GM19455 (cell line): ENCODE measurements at regions not wholly inside any gene's neighbourhood (a gene's known extent, or its start where the extent isn't known, plus 50 kb on each side); places are given as distances from the start of the nearest gene placed in this dataset.

ENCODE experiments used
- ATAC-seq: cut with Tn5 transposase; IDR thresholded peaks from one replicate; pipeline ENCODE4 v1.9.1; 2021; ENCODE audit not compliant: unreplicated experiment

- ATAC-seq, result no peak
Measured at GRCh38 chr13:70923863-70924752, 815.9 kb upstream of the KLHL1 start.

- no peak for ATAC-seq
Measured at GRCh38 chr13:70911286-70911685, 803.0 kb upstream of the KLHL1 start.

- no peak for ATAC-seq
Measured at GRCh38 chr13:70908795-70909194, 800.5 kb upstream of the KLHL1 start.

GRCh38 chr13:70905035-70905434, 796.8 kb upstream of the KLHL1 start:
- ATAC-seq, result no peak

DNA sequence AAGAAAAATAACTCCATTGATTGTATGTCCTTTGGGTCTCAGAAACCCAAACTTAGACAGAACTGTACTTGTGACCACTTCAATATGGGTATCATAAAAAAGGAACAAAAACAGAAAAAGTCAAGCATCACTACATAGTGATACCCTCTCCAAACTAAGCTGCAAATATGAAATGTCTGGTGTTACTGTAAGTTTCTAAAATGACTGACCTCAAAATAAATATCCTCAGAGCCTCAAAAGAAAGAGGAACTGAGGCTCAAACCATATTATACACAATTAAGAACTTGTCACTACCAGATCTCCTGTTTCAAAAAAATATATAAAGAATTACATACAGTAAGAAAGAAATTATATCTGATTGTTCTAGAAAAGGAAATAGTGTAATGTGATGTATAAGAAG, 787.9 kb upstream of the KLHL1 start:
- ATAC-seq, result no peak

- ATAC-seq, result no peak
Measured at GRCh38 chr13:70895599-70895998, 787.3 kb upstream of the KLHL1 start.

GRCh38 chr13:70894258-70894657, 786.0 kb upstream of the KLHL1 start:
- no peak for ATAC-seq

- ATAC-seq, result no peak
Measured at GRCh38 chr13:70893832-70894231, 785.6 kb upstream of the KLHL1 start.

GRCh38 chr13:70890289-70890688, 782.0 kb upstream of the KLHL1 start:
- ATAC-seq, result no peak

GRCh38 chr13:70889163-70889562, 780.9 kb upstream of the KLHL1 start:
- ATAC-seq, result no peak

GRCh38 chr13:70884196-70884595, 775.9 kb upstream of the KLHL1 start:
- no peak for ATAC-seq

DNA sequence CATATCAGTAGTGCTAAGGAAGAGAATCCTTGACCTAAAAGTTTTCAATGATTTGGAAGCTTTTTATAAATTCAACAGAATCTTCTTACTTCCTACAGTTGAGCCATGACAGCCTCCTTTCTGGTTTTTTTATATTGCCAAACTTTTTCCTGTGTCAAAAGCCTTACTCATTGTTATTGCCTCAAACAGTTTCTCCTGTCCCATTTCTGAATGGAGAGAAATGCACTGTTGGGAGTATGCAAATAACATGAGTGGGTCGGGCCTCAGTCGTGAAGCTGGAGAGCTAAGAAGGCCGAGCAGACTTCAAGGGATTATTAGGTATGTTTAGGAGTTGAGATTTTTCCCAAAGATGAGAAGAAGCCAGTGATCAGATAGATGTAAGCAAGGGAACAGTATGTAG, 766.4 kb upstream of the KLHL1 start:
- no peak for ATAC-seq

DNA sequence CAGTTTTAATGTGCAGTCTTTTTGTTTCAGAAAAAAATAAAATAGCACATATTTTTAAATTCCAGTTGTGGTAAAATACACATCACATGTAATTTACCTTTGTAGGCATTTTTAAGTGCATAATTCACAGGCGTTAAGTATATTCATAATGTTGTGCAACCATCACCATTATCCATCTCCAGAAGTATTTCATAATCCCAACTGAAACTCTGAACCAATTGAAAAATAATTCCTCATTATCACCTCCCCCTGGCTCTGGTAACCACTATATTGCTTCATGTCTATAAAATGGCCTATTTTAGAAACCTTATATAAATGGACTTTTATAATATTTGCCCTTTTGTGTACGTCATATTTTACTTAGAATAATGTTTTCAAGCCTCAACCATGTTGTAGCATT, 756.5 kb upstream of the KLHL1 start:
- no peak for ATAC-seq

GRCh38 chr13:70856711-70857110, 748.5 kb upstream of the KLHL1 start:
- ATAC-seq, result no peak

DNA sequence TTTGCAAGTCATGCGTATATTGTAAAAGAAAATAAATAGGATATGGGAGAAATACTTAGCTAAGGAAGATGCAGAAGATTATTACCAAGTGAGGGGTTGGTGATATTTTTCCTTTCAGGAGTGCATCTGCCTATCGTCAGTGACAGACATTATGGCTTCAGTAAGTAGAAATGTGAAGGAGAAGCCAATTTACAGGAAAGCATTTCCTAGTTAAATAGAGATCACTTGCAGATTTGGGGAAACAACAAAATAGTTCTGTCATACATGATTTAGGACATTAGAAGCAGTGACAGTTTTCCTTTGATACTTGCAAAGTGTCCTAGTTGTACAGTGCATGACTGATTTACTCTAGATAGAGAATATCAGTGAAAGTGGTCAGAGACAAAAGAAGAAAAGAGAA, 747.8 kb upstream of the KLHL1 start:
- no peak for ATAC-seq

- ATAC-seq, result no peak
Measured at GRCh38 chr13:70849222-70849621, 741.0 kb upstream of the KLHL1 start.

DNA sequence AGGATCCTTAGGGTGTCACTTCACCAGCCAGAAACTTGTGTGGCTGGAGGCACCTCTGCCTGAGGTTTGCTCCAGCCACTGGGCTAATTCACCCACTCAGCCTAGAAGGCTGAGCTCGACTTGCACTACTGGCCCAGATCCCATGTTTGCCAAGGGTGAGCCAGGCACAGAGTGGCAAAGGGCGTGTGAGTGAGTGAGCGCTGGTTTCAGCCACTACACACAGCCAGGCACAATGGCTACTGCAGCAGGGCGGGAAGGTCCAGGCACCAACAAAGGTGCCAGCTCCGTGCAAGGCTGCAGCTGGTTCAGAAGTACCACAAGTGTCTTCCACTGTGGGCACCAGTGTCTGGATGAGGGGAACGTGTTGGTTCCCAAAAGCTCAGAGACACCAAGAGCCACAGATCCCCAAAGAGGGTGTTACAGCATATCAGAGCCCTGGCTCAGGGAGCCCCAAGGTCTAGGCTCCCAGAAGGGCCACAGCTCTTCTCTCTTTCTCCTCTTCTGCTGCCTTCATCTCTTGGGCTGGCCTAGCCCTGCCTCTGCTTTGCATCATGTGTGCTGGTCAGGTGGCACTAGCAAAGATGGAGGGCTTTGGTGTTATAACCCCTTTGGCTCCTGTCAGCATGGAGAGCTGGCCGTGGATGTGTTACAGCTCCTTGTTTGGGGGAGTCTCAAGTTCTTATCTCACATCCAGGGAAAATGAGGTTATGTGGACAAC, 736.3 kb upstream of the KLHL1 start:
- ATAC-seq, result no peak

DNA sequence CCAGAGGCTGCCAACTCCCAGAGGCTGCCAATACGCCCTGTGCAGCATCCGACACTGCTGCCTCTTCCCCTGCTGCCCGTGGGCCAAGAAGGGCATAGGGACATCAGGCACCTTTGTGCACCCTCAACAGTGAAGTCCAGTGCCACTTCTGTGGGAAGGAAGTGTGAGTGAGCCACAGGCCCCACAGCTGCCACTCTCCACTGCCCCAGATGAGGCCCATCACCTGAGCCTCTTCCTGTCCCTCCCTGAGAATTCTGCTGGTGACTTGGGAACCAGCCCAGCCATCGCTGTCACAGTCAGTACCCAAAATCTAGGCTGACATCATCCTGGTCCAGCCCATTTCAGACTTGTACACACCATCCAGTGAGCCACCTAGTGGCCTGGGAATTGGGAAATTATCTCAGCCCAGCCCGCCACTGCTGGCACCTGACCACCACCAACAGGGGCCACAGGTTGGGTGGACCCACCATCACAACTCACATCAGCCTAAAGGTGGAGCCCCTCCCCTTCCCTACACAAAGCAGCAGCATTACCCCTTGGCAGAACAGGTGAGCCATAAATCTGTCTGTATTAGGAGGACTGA, 733.9 kb upstream of the KLHL1 start:
- ATAC-seq, result no peak

DNA sequence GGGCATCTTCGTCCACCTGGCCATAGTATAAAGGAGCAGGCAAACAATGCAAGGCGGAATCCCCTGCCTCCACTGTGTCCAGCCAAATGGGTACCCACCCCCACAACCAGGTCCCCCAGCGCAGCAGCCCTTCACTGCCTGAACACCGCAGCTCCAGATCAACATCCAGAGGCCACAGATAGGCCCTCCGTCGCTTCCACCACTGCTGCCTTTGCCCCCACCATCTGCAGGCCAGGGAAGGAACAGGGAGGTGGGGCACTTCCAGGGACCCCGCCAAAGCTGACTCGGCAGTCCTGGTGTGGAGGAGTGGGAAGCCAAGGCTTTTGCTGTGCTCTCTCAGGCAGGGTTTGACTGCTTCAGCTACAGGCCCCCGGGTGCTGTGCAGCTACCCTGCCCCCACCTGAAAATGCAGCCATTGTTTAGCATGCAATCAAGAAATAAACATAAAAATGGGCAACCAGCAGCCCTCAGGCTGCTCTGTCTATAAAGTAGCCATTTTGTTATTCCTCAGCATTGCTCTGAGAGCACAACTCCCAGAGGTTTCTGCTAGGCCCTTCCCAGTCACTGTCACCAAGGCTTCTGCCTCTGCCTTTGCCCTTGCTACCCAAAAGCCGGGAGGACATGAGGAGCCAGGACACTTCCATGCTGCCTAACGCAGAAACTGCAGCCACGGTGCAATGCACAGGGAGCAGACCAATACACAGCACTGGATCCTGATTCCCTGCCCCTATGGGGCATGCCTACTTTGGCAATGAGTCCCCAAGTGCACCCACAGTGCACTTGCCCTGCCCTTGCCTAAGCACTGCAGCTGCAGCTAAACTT, 733.2 kb upstream of the KLHL1 start:
- ATAC-seq, result no peak

- no peak for ATAC-seq
Measured at GRCh38 chr13:70835371-70835770, 727.1 kb upstream of the KLHL1 start.

DNA sequence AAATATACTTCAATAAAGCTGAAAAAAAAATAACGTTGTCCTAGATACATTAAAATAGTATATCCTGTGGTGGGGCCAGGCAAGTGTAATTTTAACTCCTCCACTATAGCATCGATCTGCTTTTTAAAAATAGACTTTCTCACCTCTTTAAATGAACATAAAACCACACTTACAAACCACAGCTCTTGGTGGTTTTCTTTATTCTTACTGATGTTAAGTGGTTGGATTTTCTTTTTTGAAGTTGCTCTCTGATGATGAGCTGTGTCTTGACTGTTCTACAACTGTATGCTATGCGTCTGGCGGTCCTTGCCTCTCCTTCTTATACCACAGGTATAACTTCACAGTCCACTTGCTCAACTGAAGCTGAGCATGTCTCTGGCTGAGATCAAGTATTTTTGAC, 721.5 kb upstream of the KLHL1 start:
- ATAC-seq, result no peak
